Suppressor macrophage treated with lipopolysaccharide for 1 hour (primary cell): ENCODE measurements at regions not wholly inside any gene's neighbourhood (a gene's known extent, or its start where the extent isn't known, plus 50 kb on each side); places are given as distances from the start of the nearest gene placed in this dataset.

Experiments used
- DNase-seq, 3 donors: peaks; one replicate each; pipeline ENCODE4 v3.0.0-alpha.2; 2020 to 2022

DNA sequence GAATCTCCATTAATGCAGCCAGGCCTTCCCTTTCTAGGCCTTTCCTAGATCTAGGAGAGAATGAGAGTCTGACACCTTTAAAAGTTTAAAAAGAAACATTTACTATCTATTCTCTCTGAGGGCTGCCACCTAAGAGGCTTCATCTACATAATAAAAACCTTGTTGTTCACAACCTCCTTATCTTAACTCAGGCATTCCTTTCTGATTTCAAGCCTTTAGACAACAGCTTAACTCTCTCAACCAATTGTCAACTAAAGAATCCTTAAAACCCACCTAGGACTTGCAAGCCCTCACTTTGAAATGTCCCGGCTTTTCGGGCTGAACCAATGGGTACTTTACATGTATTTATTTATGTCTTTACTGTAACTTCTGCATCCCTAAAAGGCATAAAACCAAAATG lies 64.3 kb upstream of the RET start:
- no peak for DNase-seq

DNA sequence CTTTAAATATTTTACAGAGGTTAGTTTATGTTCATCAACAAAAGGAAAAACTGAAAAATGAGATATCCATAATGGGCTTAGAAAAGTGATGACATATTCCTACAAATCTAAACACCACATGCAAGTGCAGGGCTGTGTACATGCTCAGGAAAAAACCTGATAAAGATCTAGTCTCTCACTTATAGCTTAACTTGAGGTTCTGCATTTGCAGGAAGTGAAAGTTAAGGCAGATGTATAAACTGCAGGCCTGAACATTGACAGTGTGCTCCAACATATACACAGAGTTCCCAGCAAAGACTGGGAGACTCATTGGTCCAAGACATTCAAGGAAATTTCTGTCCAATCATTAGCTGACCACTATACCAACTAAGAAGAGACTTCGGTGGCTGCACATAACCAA lies 63.8 kb upstream of the RET start:
- no peak for DNase-seq

DNA sequence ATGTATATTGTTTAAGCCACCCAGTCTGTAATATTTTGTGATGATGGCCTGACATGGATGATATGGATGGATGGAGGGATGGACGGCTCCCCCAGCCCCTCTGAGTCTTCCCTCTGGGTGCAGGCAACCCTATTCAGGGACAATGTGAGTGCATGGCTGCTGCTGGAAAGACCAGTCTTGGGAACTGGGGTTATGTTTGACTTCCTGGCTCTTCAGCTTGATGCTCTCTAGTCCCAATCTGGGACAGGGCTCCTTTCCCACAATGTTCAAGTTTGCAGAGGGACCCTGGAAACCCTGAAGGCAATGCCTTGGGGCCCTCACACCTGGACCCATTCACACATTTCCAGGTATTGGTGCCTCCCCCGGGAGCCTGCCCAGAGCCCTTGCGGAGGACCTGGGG lies 52.3 kb upstream of the RET start:
- DNase-seq, result no peak

DNA sequence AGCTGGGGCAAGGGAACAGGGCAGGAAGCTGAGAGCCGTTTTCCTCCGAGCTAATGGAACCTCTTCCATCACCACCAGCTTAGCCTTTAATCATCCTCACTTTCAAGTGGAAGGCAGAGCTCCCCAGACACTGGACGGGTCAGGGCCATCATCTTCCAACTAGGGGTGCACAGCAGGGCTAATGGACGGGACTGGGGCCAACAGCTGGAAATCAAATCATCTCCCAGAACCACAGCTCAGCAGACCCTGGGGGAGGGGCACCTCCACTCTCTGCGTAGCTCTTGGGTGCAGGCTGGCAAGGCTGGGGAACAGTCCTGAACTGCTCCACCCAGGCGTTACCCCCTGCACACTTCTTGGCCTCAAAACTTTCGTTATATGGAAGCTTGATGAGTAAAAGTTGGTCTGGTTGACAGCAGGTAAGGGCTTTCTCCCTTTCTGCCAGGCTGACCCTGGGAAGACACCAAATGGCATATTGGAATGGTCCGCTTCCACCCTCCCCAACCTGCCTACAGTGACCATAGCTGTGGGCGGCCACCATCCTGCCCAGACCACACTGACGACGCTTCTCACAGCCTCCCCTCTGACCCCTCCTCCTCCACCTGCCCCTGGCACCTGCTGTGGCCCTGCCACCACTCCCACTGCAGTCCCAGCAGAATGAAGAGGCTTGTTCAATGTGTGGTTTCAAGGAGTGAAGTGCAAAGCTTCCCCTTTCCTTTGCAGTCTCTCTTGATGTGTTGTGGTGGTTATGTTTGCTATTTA lies 51.7 kb upstream of the RET start:
- no peak for DNase-seq

DNA sequence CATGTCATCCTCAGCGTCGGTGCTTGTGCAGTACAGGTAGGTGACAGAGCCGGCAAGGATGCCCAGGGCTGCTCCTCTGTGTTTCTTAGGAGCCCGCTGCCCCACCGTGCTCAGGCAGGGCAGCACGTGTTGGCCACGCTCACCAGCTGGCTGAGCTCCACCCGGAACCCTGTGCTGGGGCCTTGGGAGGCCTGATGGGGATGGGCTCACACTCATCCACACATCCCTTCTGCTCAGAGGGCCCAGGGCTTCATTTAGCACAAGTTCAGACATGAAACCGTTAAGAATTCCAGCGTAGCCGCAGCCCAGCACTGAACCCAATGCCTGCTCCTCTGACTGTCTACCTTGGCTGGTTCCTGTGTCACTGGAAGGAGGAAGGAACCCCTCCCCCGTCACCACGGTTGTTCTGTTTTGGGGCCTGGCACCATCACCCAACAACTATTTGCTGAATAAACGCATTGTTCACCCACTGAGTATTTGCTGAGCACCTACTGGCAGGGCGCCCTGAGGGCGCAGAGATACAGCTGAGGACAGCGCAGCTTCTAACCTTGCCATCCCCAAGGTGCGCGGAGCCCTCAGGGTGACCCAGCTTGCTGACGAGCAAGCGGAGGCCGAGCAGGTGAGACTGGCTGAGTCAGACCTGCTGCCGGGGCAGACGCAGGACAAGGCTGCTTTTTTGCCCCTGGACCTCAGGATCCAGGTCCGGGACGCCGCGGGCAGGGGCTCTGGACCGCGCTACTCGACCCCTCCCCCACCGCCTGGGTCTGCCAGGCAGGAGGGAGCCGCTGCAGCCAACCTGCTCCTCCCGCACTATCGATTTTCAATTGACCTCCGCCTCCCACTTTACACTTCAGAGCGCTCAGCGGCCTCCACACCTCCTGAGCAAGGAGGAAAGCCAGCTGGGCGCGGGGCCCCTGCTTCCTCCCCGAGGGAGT lies 50.6 kb upstream of the RET start:
- no peak for DNase-seq
